Activated CD8-positive, alpha-beta memory T cell treated with anti-CD3 and anti-CD28 coated beads, Interleukin-2, amount 10 ng/mL, durations not matched to agents 7 days and 5 days (primary cell): ENCODE measurements at regions not wholly inside any gene's neighbourhood (a gene's known extent, or its start where the extent isn't known, plus 50 kb on each side); places are given as distances from the start of the nearest gene placed in this dataset.

Source experiments
- ATAC-seq: fragments of 150-1000 bp; cut with Tn5 transposase; one replicate; pipeline ENCODE4 v1.10.0; 2021; ENCODE audit warnings: moderate library complexity
- CTCF ChIA-PET: fragments of 350-600 bp; sonication (Branson Sonifier 250); formaldehyde crosslinking; loops from one replicate; lab custom pipeline; 2021; ENCODE audit warnings: antibody characterized with exemption; lab: Charles Lee
- DNase-seq: peaks from one replicate; pipeline ENCODE4 v3.0.0-alpha.2; 2020
- H3K27ac Mint-ChIP-seq: one replicate; pipeline ENCODE4 v1.8.0; 2021; ENCODE audit warnings: mild to moderate bottlenecking, mixed read lengths
- H3K27me3 Mint-ChIP-seq: one replicate; pipeline ENCODE4 v1.8.0; 2021; ENCODE audit warnings: mixed read lengths
- H3K36me3 Mint-ChIP-seq: one replicate; pipeline ENCODE4 v1.8.0; 2021; ENCODE audit warnings: mild to moderate bottlenecking, mixed read lengths
- H3K4me1 Mint-ChIP-seq: one replicate; pipeline ENCODE4 v1.8.0; 2021; ENCODE audit warnings: mixed read lengths
- H3K4me3 Mint-ChIP-seq: one replicate; pipeline ENCODE4 v1.8.0; 2021; ENCODE audit warnings: mild to moderate bottlenecking, moderate library complexity, mixed read lengths
- H3K9me3 Mint-ChIP-seq: one replicate; pipeline ENCODE4 v1.8.0; 2022; ENCODE audit warnings: low read depth, mixed read lengths

GRCh38 chr22:49136041-49136815, 691.4 kb downstream of the BRD1 start:
- Mint-ChIP-seq H3K4me1 (no peaks in the 10 kb centered on the region), H3K27ac (no peak overlapping the region), H3K9me3 (no peaks in the 10 kb centered on the region), H3K4me3 (no peak overlapping the region), H3K27me3 (no peaks in the 10 kb centered on the region), H3K36me3 (no peaks in the 10 kb centered on the region)
- no peak for ATAC-seq
- CTCF ChIA-PET: no interaction called here
- DNase-seq: no peak

- Mint-ChIP-seq H3K36me3 (no peaks in the 10 kb centered on the region), H3K4me1 (no peaks in the 10 kb centered on the region), H3K27ac (no peak overlapping the region), H3K9me3 (no peaks in the 10 kb centered on the region), H3K27me3 (no peaks in the 10 kb centered on the region), H3K4me3 (no peak overlapping the region)
- no peak for DNase-seq
- CTCF ChIA-PET: no interaction called here
- ATAC-seq: no peak
These were observed 693.6 kb downstream of the BRD1 start for GRCh38 chr22:49134076-49134475.

- ATAC-seq: no peak
- CTCF ChIA-PET: no interaction called here
- Mint-ChIP-seq H3K4me3 (no peak overlapping the region), H3K36me3 (no peaks in the 10 kb centered on the region), H3K4me1 (no peaks in the 10 kb centered on the region), H3K27me3 (no peaks in the 10 kb centered on the region), H3K27ac (no peak overlapping the region), H3K9me3 (no peaks in the 10 kb centered on the region)
- DNase-seq: no peak
These were observed 694.1 kb downstream of the BRD1 start for GRCh38 chr22:49133541-49133940.

GRCh38 chr22:49132009-49132408, 695.7 kb downstream of the BRD1 start:
- no peak for DNase-seq
- ATAC-seq: no peak
- H3K27me3 Mint-ChIP-seq: no peaks in the 10 kb centered on the region
- CTCF ChIA-PET: no interaction called here
- no peaks in the 10 kb centered on the region for H3K4me1 Mint-ChIP-seq
- no peak overlapping the region for H3K4me3 Mint-ChIP-seq
- no peak overlapping the region for H3K27ac Mint-ChIP-seq
- no peaks in the 10 kb centered on the region for H3K36me3 Mint-ChIP-seq
- no peaks in the 10 kb centered on the region for H3K9me3 Mint-ChIP-seq

GRCh38 chr22:49129736-49130135, 697.9 kb downstream of the BRD1 start:
- no peak for ATAC-seq
- H3K4me1 Mint-ChIP-seq: no peaks in the 10 kb centered on the region
- H3K27ac Mint-ChIP-seq: no peak overlapping the region
- no peak for DNase-seq
- no peaks in the 10 kb centered on the region for H3K27me3 Mint-ChIP-seq
- CTCF ChIA-PET: no interaction called here
- no peak overlapping the region for H3K4me3 Mint-ChIP-seq
- no peaks in the 10 kb centered on the region for H3K36me3 Mint-ChIP-seq
- no peaks in the 10 kb centered on the region for H3K9me3 Mint-ChIP-seq

- Mint-ChIP-seq H3K27me3 (no peaks in the 10 kb centered on the region), H3K9me3 (no peaks in the 10 kb centered on the region), H3K4me1 (no peaks in the 10 kb centered on the region), H3K36me3 (no peaks in the 10 kb centered on the region), H3K4me3 (no peak overlapping the region), H3K27ac (no peak overlapping the region)
- CTCF ChIA-PET: no interaction called here
- DNase-seq: no peak
- no peak for ATAC-seq
These were observed 698.8 kb downstream of the BRD1 start for GRCh38 chr22:49128874-49129273.

GRCh38 chr22:49124608-49125007, 703.1 kb downstream of the BRD1 start:
- Mint-ChIP-seq H3K36me3 (no peaks in the 10 kb centered on the region), H3K4me1 (no peaks in the 10 kb centered on the region), H3K27ac (no peak overlapping the region), H3K9me3 (peaks cover 2% of the 10 kb centered on the region), H3K27me3 (no peaks in the 10 kb centered on the region), H3K4me3 (no peak overlapping the region)
- ATAC-seq (no peak), DNase-seq (no peak)
- CTCF ChIA-PET: no interaction called here

GRCh38 chr22:49123621-49124192, 704.0 kb downstream of the BRD1 start:
- Mint-ChIP-seq H3K27ac (no peak overlapping the region), H3K4me3 (no peak overlapping the region)
- CTCF ChIA-PET: no interaction called here

GRCh38 chr22:49119551-49119952, 708.1 kb downstream of the BRD1 start:
- no peaks in the 10 kb centered on the region for H3K36me3 Mint-ChIP-seq
- CTCF ChIA-PET: no interaction called here
- no peak for DNase-seq
- H3K9me3 Mint-ChIP-seq: peaks cover 2% of the 10 kb centered on the region
- no peaks in the 10 kb centered on the region for H3K4me1 Mint-ChIP-seq
- no peaks in the 10 kb centered on the region for H3K27me3 Mint-ChIP-seq
- H3K4me3 Mint-ChIP-seq: no peak overlapping the region
- no peak overlapping the region for H3K27ac Mint-ChIP-seq
- ATAC-seq: no peak

More at GRCh38 chr22:49123621-49124192, 704.0 kb downstream of the BRD1 start:
- ATAC-seq (no peak), DNase-seq (no peak)
- Mint-ChIP-seq H3K9me3 (peaks cover 2% of the 10 kb centered on the region), H3K27me3 (no peaks in the 10 kb centered on the region), H3K36me3 (no peaks in the 10 kb centered on the region), H3K4me1 (no peaks in the 10 kb centered on the region)

- H3K9me3 Mint-ChIP-seq: peaks cover 2% of the 10 kb centered on the region
- ATAC-seq (no peak), DNase-seq (no peak)
- no peaks in the 10 kb centered on the region for H3K27me3 Mint-ChIP-seq
- no peak overlapping the region for H3K4me3 Mint-ChIP-seq
- H3K27ac Mint-ChIP-seq: no peak overlapping the region
- CTCF ChIA-PET: no interaction called here
- no peaks in the 10 kb centered on the region for H3K4me1 Mint-ChIP-seq
- no peaks in the 10 kb centered on the region for H3K36me3 Mint-ChIP-seq
These were observed 709.6 kb downstream of the BRD1 start for GRCh38 chr22:49118065-49118464.

- Mint-ChIP-seq H3K27ac (no peak overlapping the region), H3K27me3 (no peaks in the 10 kb centered on the region), H3K36me3 (no peaks in the 10 kb centered on the region), H3K4me1 (no peaks in the 10 kb centered on the region), H3K4me3 (no peak overlapping the region), H3K9me3 (peaks cover 2% of the 10 kb centered on the region)
- CTCF ChIA-PET: no interaction called here
- no peak for DNase-seq
- ATAC-seq: no peak
These were observed 710.2 kb downstream of the BRD1 start for GRCh38 chr22:49117486-49117885.

- Mint-ChIP-seq H3K36me3 (no peaks in the 10 kb centered on the region), H3K4me3 (no peak overlapping the region), H3K9me3 (no peaks in the 10 kb centered on the region), H3K27ac (no peak overlapping the region), H3K4me1 (no peaks in the 10 kb centered on the region), H3K27me3 (no peaks in the 10 kb centered on the region)
- DNase-seq (no peak), ATAC-seq (no peak)
- CTCF ChIA-PET: no interaction called here
These were observed 711.1 kb downstream of the BRD1 start for GRCh38 chr22:49116486-49117120.

- ATAC-seq (no peak), DNase-seq (no peak)
- Mint-ChIP-seq H3K9me3 (no peaks in the 10 kb centered on the region), H3K27ac (no peak overlapping the region), H3K27me3 (no peaks in the 10 kb centered on the region), H3K36me3 (no peaks in the 10 kb centered on the region), H3K4me3 (no peak overlapping the region), H3K4me1 (no peaks in the 10 kb centered on the region)
- CTCF ChIA-PET: no interaction called here
These were observed 711.7 kb downstream of the BRD1 start for GRCh38 chr22:49116021-49116420.

GRCh38 chr22:49115197-49115596, 712.5 kb downstream of the BRD1 start:
- CTCF ChIA-PET: no interaction called here
- Mint-ChIP-seq H3K4me1 (no peaks in the 10 kb centered on the region), H3K4me3 (no peak overlapping the region), H3K36me3 (no peaks in the 10 kb centered on the region), H3K27ac (no peak overlapping the region), H3K9me3 (no peaks in the 10 kb centered on the region), H3K27me3 (no peaks in the 10 kb centered on the region)
- ATAC-seq: no peak
- no peak for DNase-seq
